ENCODE measurements at regions not wholly inside any gene's neighbourhood (a gene's known extent, or its start where the extent isn't known, plus 50 kb on each side); places are given as distances from the start of the nearest gene placed in this dataset.

DNA sequence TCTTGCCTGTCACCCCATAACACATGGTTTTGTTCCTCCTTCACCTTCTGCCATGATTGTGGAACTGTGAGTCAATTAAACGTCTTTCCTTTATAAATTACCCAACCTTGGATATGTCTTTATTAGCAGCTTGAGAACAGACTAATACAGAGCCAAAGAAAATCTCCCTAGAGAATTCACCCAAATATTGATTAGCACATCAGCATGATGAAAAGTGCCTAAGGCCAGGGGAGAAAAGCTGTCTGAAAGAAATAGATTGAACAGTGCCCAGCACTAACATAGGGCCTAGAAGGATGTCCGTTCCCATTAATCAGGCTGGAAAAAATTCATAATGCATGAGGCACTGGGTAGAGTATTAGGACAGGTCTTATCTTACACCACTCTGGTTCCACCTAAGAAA lies 111.9 kb upstream of the CALN1 start:
- H3K36me3 Mint-ChIP-seq: no peaks in the 10 kb centered on the region
- peaks cover 2% of the 10 kb centered on the region for H3K9me3 Mint-ChIP-seq
- H3K27me3 Mint-ChIP-seq: no peaks in the 10 kb centered on the region
- H3K4me1 Mint-ChIP-seq (ENCODE audit: low read depth): no peaks in the 10 kb centered on the region
- no peak overlapping the region for H3K27ac Mint-ChIP-seq
- POLR2A ChIA-PET: no interaction called here
- intact Hi-C loops (cut with micrococcal nuclease): no loop called here
- H3K4me3 Mint-ChIP-seq: no peak overlapping the region
- CTCF ChIA-PET: no interaction called here
- no peak for DNase-seq

DNA sequence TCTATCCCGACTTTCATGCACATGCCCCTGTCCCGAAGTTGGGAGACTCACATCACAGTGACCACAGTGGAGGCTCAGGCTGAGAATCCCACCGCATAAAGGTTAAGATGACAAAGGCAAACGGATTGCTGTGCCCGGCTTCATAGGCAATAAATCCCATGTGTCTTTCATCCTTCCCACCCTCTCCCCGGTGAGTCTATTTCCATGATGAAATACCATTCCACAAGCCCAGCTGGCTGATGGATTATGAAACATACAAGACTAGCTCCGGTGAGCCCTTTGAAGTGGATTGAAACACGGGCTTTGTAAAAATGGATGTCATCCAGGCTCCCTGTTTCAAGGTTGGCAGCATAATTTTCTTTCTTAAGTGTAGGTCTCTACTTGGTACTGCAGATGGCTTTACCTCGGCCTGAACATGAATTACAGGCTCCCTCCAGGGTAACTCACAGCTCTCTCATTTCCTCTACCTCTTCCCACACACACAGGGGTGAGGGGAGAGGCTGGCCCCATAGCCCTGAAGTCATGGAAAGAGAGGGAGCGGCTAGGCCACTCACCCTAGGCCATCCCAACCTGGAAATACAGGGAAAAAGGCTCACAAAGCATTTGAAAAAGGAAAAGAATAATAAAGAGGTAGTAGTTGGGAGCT lies 92.0 kb upstream of the CALN1 start:
- H3K4me3 Mint-ChIP-seq: no peak overlapping the region
- H3K36me3 Mint-ChIP-seq: no peaks in the 10 kb centered on the region
- H3K27me3 Mint-ChIP-seq: no peaks in the 10 kb centered on the region
- intact Hi-C loops (cut with micrococcal nuclease): no loop called here
- DNase-seq: no peak
- CTCF ChIA-PET: no interaction called here
- H3K27ac Mint-ChIP-seq: no peak overlapping the region
- no peaks in the 10 kb centered on the region for H3K4me1 Mint-ChIP-seq (ENCODE audit: low read depth)
- H3K9me3 Mint-ChIP-seq: no peaks in the 10 kb centered on the region
- POLR2A ChIA-PET: no interaction called here

DNA sequence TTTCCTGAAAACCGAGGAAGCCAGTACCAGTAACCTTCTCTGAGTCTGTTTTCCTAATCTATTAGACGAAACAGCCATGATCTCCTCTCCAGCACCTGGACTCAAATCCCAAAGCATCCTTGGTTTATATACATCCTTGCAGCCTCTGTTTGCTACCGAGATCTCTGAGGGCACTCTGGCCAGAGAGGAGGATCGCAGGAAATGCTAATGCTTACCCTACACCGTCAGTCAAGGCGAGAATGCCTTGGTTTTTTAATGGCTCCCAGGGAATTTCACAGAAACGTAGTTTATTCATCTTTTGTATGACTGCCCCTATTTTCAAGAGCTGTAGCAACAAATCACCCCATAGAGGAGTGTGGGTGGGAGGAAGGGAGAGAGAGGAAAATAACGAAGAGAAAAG lies 91.5 kb upstream of the CALN1 start:
- Mint-ChIP-seq H3K27ac (no peak overlapping the region), H3K4me1 (ENCODE audit: low read depth) (no peaks in the 10 kb centered on the region), H3K27me3 (no peaks in the 10 kb centered on the region), H3K4me3 (no peak overlapping the region), H3K9me3 (no peaks in the 10 kb centered on the region), H3K36me3 (no peaks in the 10 kb centered on the region)
- ChIA-PET CTCF (no interaction called here), POLR2A (no interaction called here)
- DNase-seq: no peak
- intact Hi-C loops (cut with micrococcal nuclease): no loop called here

DNA sequence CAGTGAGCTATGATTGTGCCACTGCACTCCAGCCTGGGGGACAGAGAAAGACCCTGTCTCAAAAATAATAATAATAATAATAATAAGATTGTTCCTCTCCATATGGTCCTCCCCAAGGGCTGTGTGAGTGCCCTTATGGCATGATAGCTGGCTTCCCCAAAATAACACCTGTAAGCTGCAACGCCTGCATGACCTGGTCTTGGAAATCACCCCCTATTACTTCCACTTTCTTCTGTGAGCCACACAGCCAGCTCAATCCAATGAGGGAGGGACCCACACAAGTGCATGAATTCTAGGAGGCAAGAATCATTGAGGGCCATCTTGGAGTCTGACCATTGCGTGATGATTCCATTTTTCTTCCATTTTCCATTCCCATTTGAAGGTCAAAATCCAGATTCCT lies 82.7 kb upstream of the CALN1 start:
- H3K27ac Mint-ChIP-seq: no peak overlapping the region
- H3K9me3 Mint-ChIP-seq: peaks cover 6% of the 10 kb centered on the region
- H3K27me3 Mint-ChIP-seq: no peaks in the 10 kb centered on the region
- H3K36me3 Mint-ChIP-seq: no peaks in the 10 kb centered on the region
- H3K4me3 Mint-ChIP-seq: no peak overlapping the region
- no peaks in the 10 kb centered on the region for H3K4me1 Mint-ChIP-seq (ENCODE audit: low read depth)
- ChIA-PET CTCF (interaction anchor here (0.6 to 1.1 kb wide), 4 partner anchors 78 to 743 kb away, joined by 3 to 5 read pairs (median 3); no protein-coding TSS in a partner anchor), POLR2A (no interaction called here)
- intact Hi-C loops (cut with micrococcal nuclease): loop anchor here (10.0 kb wide), 1 partner anchor 740 kb away; no protein-coding TSS in a partner anchor
- no peak for DNase-seq

DNA sequence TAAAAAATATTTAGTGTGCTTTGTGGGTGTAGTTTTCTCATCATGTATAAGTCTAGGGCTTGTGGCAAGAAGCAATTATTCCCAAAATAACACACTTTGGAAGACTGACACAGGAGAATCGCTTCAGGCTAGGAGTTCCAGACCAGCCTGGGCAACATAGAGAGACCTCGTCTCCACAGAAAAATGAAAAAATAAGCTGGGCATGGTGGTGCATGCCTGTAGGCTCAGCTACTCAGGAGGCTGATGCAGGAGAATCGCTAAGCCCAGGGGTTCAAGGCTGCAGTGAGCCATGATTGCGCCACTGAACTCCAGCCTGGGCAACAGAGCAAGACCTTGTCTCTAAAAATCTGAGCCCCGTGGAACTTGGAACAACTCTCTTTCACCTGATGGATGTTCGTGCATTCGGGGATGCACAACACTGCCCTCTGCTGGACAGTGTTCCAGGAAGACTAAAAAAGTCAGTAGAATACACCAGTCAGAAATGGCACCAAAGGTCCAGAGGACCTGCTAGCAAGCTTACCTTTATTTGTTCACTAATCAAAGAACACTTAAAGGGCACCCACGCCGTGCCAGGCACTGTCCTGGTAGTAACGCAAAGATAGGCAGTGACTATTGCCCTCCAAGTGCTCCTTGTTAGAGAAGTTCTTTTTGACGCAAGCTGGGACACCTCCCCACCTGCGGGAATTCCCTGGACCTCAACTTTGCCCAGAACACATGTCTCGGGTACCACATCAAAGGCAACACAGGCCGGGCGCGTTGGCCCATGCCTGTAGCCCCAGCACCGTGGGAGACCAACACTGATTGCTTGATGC lies 81.9 kb upstream of the CALN1 start:
- no peaks in the 10 kb centered on the region for H3K4me1 Mint-ChIP-seq (ENCODE audit: low read depth)

DNA sequence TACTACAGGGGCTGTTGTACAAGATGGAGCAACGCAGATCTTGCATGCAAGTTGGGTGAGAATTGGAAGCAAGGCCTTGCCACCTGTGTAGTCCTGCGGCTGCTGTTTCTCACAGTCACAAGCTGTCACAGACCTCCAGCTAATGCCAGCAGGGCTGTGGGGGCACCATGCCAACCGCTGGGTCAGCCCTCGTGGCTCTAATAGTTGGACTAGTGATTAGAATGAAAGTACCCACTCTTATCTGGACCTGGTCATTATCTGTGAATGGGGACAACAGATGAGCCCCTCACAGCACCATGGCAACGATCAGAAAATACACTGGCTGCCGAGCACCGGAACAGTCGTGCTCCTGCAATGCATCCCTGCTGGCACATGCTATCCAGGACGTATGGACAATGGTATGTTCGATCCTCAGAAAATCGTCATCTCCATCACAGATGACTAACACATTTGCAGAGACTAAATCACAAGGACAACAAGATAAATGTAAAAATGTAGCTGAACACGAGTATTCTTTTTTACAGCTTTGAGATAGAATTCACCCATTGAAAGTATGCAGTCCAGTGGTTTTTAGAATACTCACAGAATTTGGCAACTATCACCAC lies 80.4 kb upstream of the CALN1 start:
- intact Hi-C loops (cut with micrococcal nuclease): loop anchor here (10.0 kb wide), 1 partner anchor 738 kb away; no protein-coding TSS in a partner anchor
- H3K4me1 Mint-ChIP-seq (ENCODE audit: low read depth): no peaks in the 10 kb centered on the region
- no peak overlapping the region for H3K27ac Mint-ChIP-seq
- no peaks in the 10 kb centered on the region for H3K36me3 Mint-ChIP-seq
- no peak for DNase-seq
- peaks cover 7% of the 10 kb centered on the region for H3K9me3 Mint-ChIP-seq
- ChIA-PET CTCF (interaction anchor here (0.6 kb wide), 1 partner anchor 177 kb away, joined by 4 read pairs; no protein-coding TSS in a partner anchor), POLR2A (no interaction called here)
- H3K27me3 Mint-ChIP-seq: no peaks in the 10 kb centered on the region
- H3K4me3 Mint-ChIP-seq: no peak overlapping the region

More for the DNA sequence above, 81.9 kb upstream of the CALN1 start:
- Mint-ChIP-seq H3K9me3 (peaks cover 6% of the 10 kb centered on the region), H3K4me3 (no peak overlapping the region), H3K27me3 (no peaks in the 10 kb centered on the region), H3K36me3 (no peaks in the 10 kb centered on the region), H3K27ac (no peak overlapping the region)
- ChIA-PET CTCF (interaction anchor here (0.6 to 1.1 kb wide), 4 partner anchors 79 to 742 kb away, joined by 3 to 5 read pairs (median 3); no protein-coding TSS in a partner anchor), POLR2A (no interaction called here)
- intact Hi-C loops (cut with micrococcal nuclease): loop anchor here (10.0 kb wide), 1 partner anchor 739 kb away; no protein-coding TSS in a partner anchor
- DNase-seq: peak; percentile 56

DNA sequence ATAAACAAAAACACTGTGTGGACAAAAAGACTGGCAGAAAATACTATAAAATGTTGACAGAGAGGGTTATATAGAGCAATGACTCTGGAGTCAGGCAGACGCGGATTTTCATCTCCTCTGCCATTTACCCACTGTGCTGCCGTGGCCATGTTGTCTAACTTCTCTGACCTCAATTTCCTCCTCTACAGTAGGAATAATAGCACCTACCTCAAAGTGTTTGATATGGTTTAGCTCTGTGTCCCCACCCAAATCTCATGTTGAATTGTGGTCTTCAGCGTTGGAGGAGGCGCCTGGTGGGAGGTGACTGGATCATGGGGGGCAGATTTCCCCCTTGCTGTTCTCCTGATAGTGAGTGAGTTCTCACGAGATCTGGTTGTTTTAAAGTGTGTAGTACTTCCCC lies 78.2 kb upstream of the CALN1 start:
- Mint-ChIP-seq H3K27me3 (no peaks in the 10 kb centered on the region), H3K9me3 (peaks cover 5% of the 10 kb centered on the region), H3K36me3 (no peaks in the 10 kb centered on the region), H3K4me1 (ENCODE audit: low read depth) (no peaks in the 10 kb centered on the region), H3K4me3 (no peak overlapping the region), H3K27ac (no peak overlapping the region)
- ChIA-PET POLR2A (no interaction called here), CTCF (no interaction called here)
- intact Hi-C loops (cut with micrococcal nuclease): loop anchor here (10.0 kb wide), 1 partner anchor 736 kb away; no protein-coding TSS in a partner anchor
- DNase-seq: no peak

DNA sequence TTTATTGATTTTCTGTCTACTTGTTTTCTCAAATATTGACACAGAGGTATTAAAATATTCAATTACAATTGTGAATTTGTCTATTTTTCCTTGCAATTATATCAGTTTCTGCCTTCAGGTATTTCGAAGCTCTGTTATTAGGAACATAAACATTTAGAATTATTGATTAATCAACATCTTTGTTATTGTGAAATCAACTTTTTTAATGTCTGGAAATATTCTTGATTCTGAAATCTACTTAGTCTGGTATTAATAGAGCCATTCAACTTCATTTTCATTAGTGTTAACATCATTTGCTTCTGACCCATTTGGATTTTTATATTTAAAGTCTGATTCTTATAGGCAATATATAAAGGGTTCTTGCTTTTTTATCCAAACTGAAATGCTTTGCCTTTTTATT lies 69.8 kb upstream of the CALN1 start:
- H3K9me3 Mint-ChIP-seq: peaks cover 3% of the 10 kb centered on the region
- ChIA-PET CTCF (no interaction called here), POLR2A (no interaction called here)
- peaks cover 1% of the 10 kb centered on the region for H3K27me3 Mint-ChIP-seq
- no peak for DNase-seq
- no peak overlapping the region for H3K27ac Mint-ChIP-seq
- no peaks in the 10 kb centered on the region for H3K36me3 Mint-ChIP-seq
- intact Hi-C loops (cut with micrococcal nuclease): no loop called here
- H3K4me3 Mint-ChIP-seq: no peak overlapping the region
- H3K4me1 Mint-ChIP-seq (ENCODE audit: low read depth): no peaks in the 10 kb centered on the region

DNA sequence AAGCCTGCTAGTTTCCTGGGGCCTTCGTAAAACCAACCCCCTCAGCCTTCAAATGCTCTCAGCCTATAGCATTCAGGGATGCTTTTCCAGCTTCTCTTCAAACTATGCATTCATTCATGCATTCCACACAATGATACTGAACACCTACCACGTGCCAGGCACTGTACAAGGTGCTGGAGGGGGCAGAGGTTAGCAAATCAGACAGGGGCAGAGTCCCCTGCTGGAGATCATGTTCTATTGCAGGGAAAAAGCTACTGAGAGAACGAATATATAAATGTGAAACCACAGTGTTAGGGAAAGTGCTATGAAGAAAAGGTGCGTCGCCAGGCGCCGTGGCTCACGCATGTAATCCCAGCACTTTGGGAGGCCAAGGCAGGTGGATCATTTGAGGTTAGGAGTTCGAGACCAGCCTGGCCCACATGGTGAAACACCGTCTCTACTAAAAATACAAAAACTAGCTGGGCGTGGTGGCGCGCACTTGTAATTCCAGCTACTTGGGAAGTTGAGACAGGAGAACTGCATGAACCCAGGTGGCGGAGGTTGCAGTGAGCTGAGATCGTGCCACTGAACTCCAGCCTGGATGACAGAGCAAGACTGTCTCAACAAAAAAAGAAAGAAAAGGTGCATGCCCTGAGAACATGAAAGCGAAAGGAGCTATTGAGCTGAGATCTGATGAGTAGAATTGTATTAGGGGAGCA lies 64.6 kb upstream of the CALN1 start:
- POLR2A ChIA-PET: no interaction called here
- no peaks in the 10 kb centered on the region for H3K4me1 Mint-ChIP-seq (ENCODE audit: low read depth)
- no peaks in the 10 kb centered on the region for H3K27me3 Mint-ChIP-seq
- H3K27ac Mint-ChIP-seq: no peak overlapping the region
- no peak overlapping the region for H3K4me3 Mint-ChIP-seq
- DNase-seq: no peak
- H3K9me3 Mint-ChIP-seq: peaks cover 11% of the 10 kb centered on the region
- intact Hi-C loops (cut with micrococcal nuclease): no loop called here
- CTCF ChIA-PET: no interaction called here
- H3K36me3 Mint-ChIP-seq: no peaks in the 10 kb centered on the region

DNA sequence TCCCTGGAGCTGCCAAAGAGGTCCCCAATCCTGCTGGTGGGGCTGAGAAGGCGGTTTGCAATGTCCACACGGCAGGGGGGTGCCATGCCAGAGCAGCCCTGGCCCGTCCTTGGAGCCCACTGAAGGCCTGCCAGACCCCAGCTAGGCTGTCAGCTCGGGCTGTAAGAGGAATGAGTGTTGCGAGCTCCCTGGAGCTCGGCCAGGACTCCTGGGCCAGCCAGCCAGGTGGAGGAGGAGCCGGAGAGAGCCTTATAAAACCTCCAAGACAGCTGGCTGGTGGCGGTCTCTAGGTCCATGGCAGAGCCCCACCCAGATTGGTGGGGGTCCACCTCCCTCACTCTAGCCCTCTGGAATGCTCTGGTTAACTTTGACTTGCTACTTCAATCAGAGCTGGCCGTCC lies 55.1 kb upstream of the CALN1 start:
- no peak for DNase-seq
- ChIA-PET POLR2A (interaction anchor here (0.6 kb wide), 1 partner anchor 1224 kb away, joined by 3 read pairs; no protein-coding TSS in a partner anchor), CTCF (no interaction called here)
- Mint-ChIP-seq H3K27me3 (no peaks in the 10 kb centered on the region), H3K9me3 (peaks cover 8% of the 10 kb centered on the region), H3K27ac (no peak overlapping the region), H3K4me1 (ENCODE audit: low read depth) (no peaks in the 10 kb centered on the region), H3K36me3 (no peaks in the 10 kb centered on the region), H3K4me3 (no peak overlapping the region)
- intact Hi-C loops (cut with micrococcal nuclease): no loop called here

DNA sequence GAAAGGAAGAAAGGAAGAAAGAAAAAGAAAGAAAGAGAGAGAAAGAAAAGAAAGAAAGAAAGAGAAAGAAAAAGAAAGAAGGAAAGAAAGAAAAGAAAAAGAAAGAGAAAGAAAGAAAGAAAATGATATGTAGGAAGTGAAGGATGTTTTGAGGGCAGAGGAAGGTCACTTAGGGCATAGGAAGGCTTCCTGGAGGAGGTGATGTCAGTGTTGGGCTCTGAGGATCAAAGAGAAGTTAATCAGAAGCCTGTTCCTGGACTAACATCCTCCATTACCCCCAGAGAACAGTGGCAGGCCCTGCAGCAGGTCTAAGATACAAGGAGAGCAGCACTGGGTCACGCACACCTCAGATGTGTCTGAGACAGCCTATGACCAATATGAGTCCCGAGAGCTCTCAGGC lies 54.7 kb upstream of the CALN1 start:
- ChIA-PET POLR2A (interaction anchor here (0.6 kb wide), 1 partner anchor 1225 kb away, joined by 3 read pairs; no protein-coding TSS in a partner anchor), CTCF (no interaction called here)
- Mint-ChIP-seq H3K27ac (no peak overlapping the region), H3K36me3 (no peaks in the 10 kb centered on the region), H3K4me1 (ENCODE audit: low read depth) (no peaks in the 10 kb centered on the region), H3K4me3 (no peak overlapping the region), H3K27me3 (no peaks in the 10 kb centered on the region), H3K9me3 (peaks cover 8% of the 10 kb centered on the region)
- intact Hi-C loops (cut with micrococcal nuclease): no loop called here
- DNase-seq: no peak

DNA sequence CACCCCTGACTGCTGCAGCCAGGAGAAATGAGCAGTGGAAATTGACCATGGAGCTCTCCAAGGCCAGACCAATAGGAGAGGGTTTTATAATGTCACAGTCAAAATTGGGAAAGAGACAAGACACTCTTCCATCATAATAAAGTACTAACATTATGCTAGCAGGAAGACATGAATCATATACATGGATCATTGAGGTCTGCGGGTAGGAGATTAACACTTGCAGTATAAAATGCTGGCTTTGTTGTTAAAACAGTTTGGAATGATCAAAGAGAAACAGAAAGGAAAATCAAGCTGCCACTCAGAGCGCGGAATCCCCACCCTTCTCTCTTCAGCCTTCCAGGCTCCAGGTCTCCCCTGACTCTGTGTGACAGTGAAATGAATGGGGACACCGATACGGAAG lies 53.4 kb upstream of the CALN1 start:
- no peak overlapping the region for H3K4me3 Mint-ChIP-seq
- H3K9me3 Mint-ChIP-seq: peaks cover 8% of the 10 kb centered on the region
- H3K27ac Mint-ChIP-seq: no peak overlapping the region
- H3K36me3 Mint-ChIP-seq: no peaks in the 10 kb centered on the region
- no peaks in the 10 kb centered on the region for H3K27me3 Mint-ChIP-seq
- no peaks in the 10 kb centered on the region for H3K4me1 Mint-ChIP-seq (ENCODE audit: low read depth)
- POLR2A ChIA-PET: no interaction called here
- no peak for DNase-seq
- CTCF ChIA-PET: no interaction called here
- intact Hi-C loops (cut with micrococcal nuclease): no loop called here
